Liver (tissue), 3 donors: ENCODE measurements at regions not wholly inside any gene's neighbourhood (a gene's known extent, or its start where the extent isn't known, plus 50 kb on each side); places are given as distances from the start of the nearest gene placed in this dataset.

Source experiments
- CTCF ChIP-seq: fragments of 150-350 bp; IDR thresholded peaks from 2 replicates; pipeline ENCODE4 v1.5.1; 2017; ENCODE audit warnings: improper control_type of control experiment, low read depth, low read length; ENCODE audit not compliant: missing input control
- EGR1 ChIP-seq, 2 donors: IDR thresholded peaks; 2 replicates each; pipeline ENCODE4 v1.6.1; 2016 to 2018; ENCODE audit warnings: antibody characterized with exemption in 2 of 2, low read depth in 2 of 2
- REST ChIP-seq: IDR thresholded peaks from 2 replicates; pipeline ENCODE4 v1.6.1; 2016; ENCODE audit warnings: antibody characterized with exemption, mild to moderate bottlenecking
- RXRA ChIP-seq, 2 donors: IDR thresholded peaks; 2 replicates each; pipeline ENCODE4 v1.6.1; 2017 to 2018; ENCODE audit warnings: antibody characterized with exemption in 2 of 2, mild to moderate bottlenecking in 1 of 2
- TF ChIP-seq, protein P1 (sequence below): IDR thresholded peaks from 2 replicates; pipeline ENCODE4 v1.6.1; 2016; ENCODE audit warnings: antibody characterized with exemption
- donor health status: healthy.
- donor health status: healthy.

DNA sequence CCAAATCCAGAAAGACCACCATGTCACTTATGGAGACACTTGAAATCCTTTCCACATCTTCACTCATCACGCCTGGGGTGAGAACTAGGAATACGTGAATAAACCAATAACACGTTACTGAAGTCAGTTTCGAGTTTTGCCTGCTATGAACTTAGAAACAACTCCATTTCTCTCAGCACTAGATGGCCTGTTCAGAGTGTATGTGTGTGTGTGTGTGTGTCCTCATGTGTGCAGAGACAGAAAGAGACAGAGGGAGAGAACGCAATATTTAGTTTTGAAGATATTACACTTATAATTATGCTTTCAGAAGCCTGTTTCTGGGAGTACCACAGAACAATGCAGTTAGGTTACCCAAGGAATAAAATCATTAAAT lies 81.2 kb upstream of the CCN6 start:
- TF ChIP-seq CTCF = no peak
- TF ChIP-seq EGR1 (IDR thresholded peaks at IDR 0.05; ENCODE audit: low read depth in 2 of 2) = no peak
- no peak for TF ChIP-seq REST
- TF ChIP-seq, protein P1, sequence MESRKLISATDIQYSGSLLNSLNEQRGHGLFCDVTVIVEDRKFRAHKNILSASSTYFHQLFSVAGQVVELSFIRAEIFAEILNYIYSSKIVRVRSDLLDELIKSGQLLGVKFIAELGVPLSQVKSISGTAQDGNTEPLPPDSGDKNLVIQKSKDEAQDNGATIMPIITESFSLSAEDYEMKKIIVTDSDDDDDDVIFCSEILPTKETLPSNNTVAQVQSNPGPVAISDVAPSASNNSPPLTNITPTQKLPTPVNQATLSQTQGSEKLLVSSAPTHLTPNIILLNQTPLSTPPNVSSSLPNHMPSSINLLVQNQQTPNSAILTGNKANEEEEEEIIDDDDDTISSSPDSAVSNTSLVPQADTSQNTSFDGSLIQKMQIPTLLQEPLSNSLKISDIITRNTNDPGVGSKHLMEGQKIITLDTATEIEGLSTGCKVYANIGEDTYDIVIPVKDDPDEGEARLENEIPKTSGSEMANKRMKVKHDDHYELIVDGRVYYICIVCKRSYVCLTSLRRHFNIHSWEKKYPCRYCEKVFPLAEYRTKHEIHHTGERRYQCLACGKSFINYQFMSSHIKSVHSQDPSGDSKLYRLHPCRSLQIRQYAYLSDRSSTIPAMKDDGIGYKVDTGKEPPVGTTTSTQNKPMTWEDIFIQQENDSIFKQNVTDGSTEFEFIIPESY = no peak
- TF ChIP-seq RXRA (IDR thresholded peaks at IDR 0.05) = no peak
